ENCODE measurements at regions not wholly inside any gene's neighbourhood (a gene's known extent, or its start where the extent isn't known, plus 50 kb on each side); places are given as distances from the start of the nearest gene placed in this dataset.
"Not testable (repeated sequence)": the region's sequence is repeated elsewhere in the genome, so short reads cannot be mapped to it uniquely, and the experiment has no call there.

- not testable (repeated sequence) for TF ChIP-seq CTCF (conservative IDR thresholded peaks at IDR 0.05; ENCODE audit: low read length); EZH2phosphoT487 (IDR thresholded peaks at IDR 0.05; ENCODE audit: borderline replicate concordance, low read depth, low read length)
Measured at GRCh38 chr6:28022707-28023106, 57.7 kb upstream of the ZNF165 start.

All from OCI-LY7 (cell line).